Activated CD4-positive, CD25-positive, alpha-beta regulatory T cell treated with anti-CD3 and anti-CD28 coated beads, Interleukin-2, amount 50 U/mL, for 72 hours (primary cell): ENCODE measurements at regions not wholly inside any gene's neighbourhood (a gene's known extent, or its start where the extent isn't known, plus 50 kb on each side); places are given as distances from the start of the nearest gene placed in this dataset.

Experiments used
- DNase-seq: peaks from one replicate; pipeline ENCODE4 v3.0.0; 2021

- DNase-seq: no peak
Measured at GRCh38 chr1:29640428-29640785, 404.1 kb downstream of the PTPRU start.

GRCh38 chr1:29639741-29640427, 403.6 kb downstream of the PTPRU start:
- DNase-seq: no peak

- no peak for DNase-seq
Measured at GRCh38 chr1:29639156-29639736, 402.9 kb downstream of the PTPRU start.

- DNase-seq: no peak
Measured at GRCh38 chr1:29638281-29638680, 402.0 kb downstream of the PTPRU start.

- DNase-seq: no peak
Measured at GRCh38 chr1:29636936-29637335, 400.6 kb downstream of the PTPRU start.

- no peak for DNase-seq
Measured at GRCh38 chr1:29635501-29636263, 399.4 kb downstream of the PTPRU start.

- DNase-seq: no peak
Measured at GRCh38 chr1:29634746-29635335, 398.5 kb downstream of the PTPRU start.

- DNase-seq: no peak
Measured at GRCh38 chr1:29634324-29634723, 398.0 kb downstream of the PTPRU start.

GRCh38 chr1:29633771-29634170, 397.4 kb downstream of the PTPRU start:
- DNase-seq: no peak

GRCh38 chr1:29632806-29633615, 396.7 kb downstream of the PTPRU start:
- no peak for DNase-seq

- no peak for DNase-seq
Measured at GRCh38 chr1:29631836-29632805, 395.8 kb downstream of the PTPRU start.

- DNase-seq: no peak
Measured at GRCh38 chr1:29631361-29631760, 395.0 kb downstream of the PTPRU start.

GRCh38 chr1:29630756-29631155, 394.4 kb downstream of the PTPRU start:
- no peak for DNase-seq

- no peak for DNase-seq
Measured at GRCh38 chr1:29629814-29630516, 393.6 kb downstream of the PTPRU start.

- no peak for DNase-seq
Measured at GRCh38 chr1:29629401-29629800, 393.1 kb downstream of the PTPRU start.

- no peak for DNase-seq
Measured at GRCh38 chr1:29628190-29628589, 391.9 kb downstream of the PTPRU start.

GRCh38 chr1:29626726-29627125, 390.4 kb downstream of the PTPRU start:
- no peak for DNase-seq

GRCh38 chr1:29626066-29626465, 389.7 kb downstream of the PTPRU start:
- DNase-seq: no peak

GRCh38 chr1:29625084-29625420, 388.7 kb downstream of the PTPRU start:
- DNase-seq: no peak

- DNase-seq: no peak
Measured at GRCh38 chr1:29624320-29625083, 388.2 kb downstream of the PTPRU start.
